H9 (cell line): ENCODE measurements at regions not wholly inside any gene's neighbourhood (a gene's known extent, or its start where the extent isn't known, plus 50 kb on each side); places are given as distances from the start of the nearest gene placed in this dataset.

Experiments
- DNase-seq: peaks from one replicate; pipeline ENCODE4 v3.0.0-alpha.2; 2017
- H2AFZ ChIP-seq: one replicate; pipeline ENCODE4 v1.6.1; 2013; ENCODE audit warnings: mild to moderate bottlenecking, low read length, control low read depth, moderate library complexity
- H2AK5ac ChIP-seq: 2 replicates; pipeline ENCODE4 v1.6.1; 2013; ENCODE audit warnings: low read length, control low read depth, mixed read lengths; ENCODE audit not compliant: insufficient read length
- H2BK120ac ChIP-seq: one replicate; pipeline ENCODE4 v1.6.1; 2013; ENCODE audit warnings: low read depth, mild to moderate bottlenecking, low read length, control low read depth, inconsistent platforms; ENCODE audit not compliant: poor library complexity, severe bottlenecking
- H2BK12ac ChIP-seq: 2 replicates; pipeline ENCODE4 v1.6.1; 2013; ENCODE audit warnings: low read length, control low read depth, mixed read lengths, low read depth; ENCODE audit not compliant: insufficient read length
- H2BK15ac ChIP-seq: 2 replicates; pipeline ENCODE4 v1.6.1; 2013; ENCODE audit warnings: low read depth, low read length, control low read depth
- H2BK20ac ChIP-seq: one replicate; pipeline ENCODE4 v1.6.1; 2013; ENCODE audit warnings: low read depth, mild to moderate bottlenecking, low read length, control low read depth, inconsistent platforms; ENCODE audit not compliant: poor library complexity, severe bottlenecking
- H2BK5ac ChIP-seq: 2 replicates; pipeline ENCODE4 v1.6.1; 2013; ENCODE audit warnings: low read length, control low read depth, mixed read lengths; ENCODE audit not compliant: insufficient read length
- H3K14ac ChIP-seq: 2 replicates; pipeline ENCODE4 v1.6.1; 2013; ENCODE audit warnings: low read length, control low read depth; ENCODE audit not compliant: insufficient read depth
- H3K18ac ChIP-seq: 2 replicates; pipeline ENCODE4 v1.6.1; 2013; ENCODE audit warnings: low read depth, mild to moderate bottlenecking, mixed read lengths, low read length, control low read depth; ENCODE audit not compliant: insufficient read length
- H3K23ac ChIP-seq: 2 replicates; pipeline ENCODE4 v1.6.1; 2013; ENCODE audit warnings: low read length, control low read depth, mixed read lengths, low read depth; ENCODE audit not compliant: insufficient read length
- H3K23me2 ChIP-seq: 2 replicates; pipeline ENCODE4 v1.6.1; 2013; ENCODE audit warnings: low read depth, mild to moderate bottlenecking, mixed read lengths, low read length, control low read depth; ENCODE audit not compliant: insufficient read length, poor library complexity, severe bottlenecking
- H3K27ac ChIP-seq: 2 replicates; pipeline ENCODE4 v1.5.1; 2013; ENCODE audit warnings: low read length, control low read depth, mixed read lengths, low read depth; ENCODE audit not compliant: insufficient read length
- H3K27me3 ChIP-seq: 2 replicates; pipeline ENCODE4 v1.6.1; 2013; ENCODE audit warnings: low read length, control low read depth, inconsistent platforms; ENCODE audit not compliant: insufficient read depth
- H3K4ac ChIP-seq: 2 replicates; pipeline ENCODE4 v1.6.1; 2013; ENCODE audit warnings: low read depth, mild to moderate bottlenecking, control low read depth, inconsistent platforms, low read length, moderate library complexity
- H3K4me1 ChIP-seq: 2 replicates; pipeline ENCODE4 v1.6.1; 2013; ENCODE audit warnings: low read length, control low read depth, inconsistent platforms; ENCODE audit not compliant: insufficient read depth
- H3K4me2 ChIP-seq: 2 replicates; pipeline ENCODE4 v1.6.1; 2013; ENCODE audit warnings: low read length, control low read depth, mixed read lengths; ENCODE audit not compliant: insufficient read length, insufficient read depth
- H3K56ac ChIP-seq: 2 replicates; pipeline ENCODE4 v1.6.1; 2013; ENCODE audit warnings: low read depth, mild to moderate bottlenecking, mixed read lengths, low read length, control low read depth; ENCODE audit not compliant: insufficient read length
- H3K79me1 ChIP-seq: 2 replicates; pipeline ENCODE4 v1.6.1; 2013; ENCODE audit warnings: low read depth, mild to moderate bottlenecking, moderate library complexity, low read length, control low read depth, inconsistent platforms; ENCODE audit not compliant: insufficient read depth, poor library complexity, severe bottlenecking
- H3K79me2 ChIP-seq: 2 replicates; pipeline ENCODE4 v1.6.1; 2013; ENCODE audit warnings: low read length, control low read depth, inconsistent platforms; ENCODE audit not compliant: insufficient read depth
- H3K9ac ChIP-seq: 2 replicates; pipeline ENCODE4 v1.6.1; 2013; ENCODE audit warnings: low read length, control low read depth, mixed read lengths; ENCODE audit not compliant: insufficient read length; ENCODE audit errors: extremely low read depth
- H3K9me3 ChIP-seq: one replicate; pipeline ENCODE4 v1.6.1; 2013; ENCODE audit warnings: low read depth, low read length, inconsistent platforms; ENCODE audit not compliant: control insufficient read depth
- H3T11ph ChIP-seq: one replicate; pipeline ENCODE4 v1.6.1; 2013; ENCODE audit warnings: mild to moderate bottlenecking, low read length, control low read depth, inconsistent platforms
- H4K20me1 ChIP-seq: one replicate; pipeline ENCODE4 v1.6.1; 2013; ENCODE audit not compliant: control insufficient read depth, insufficient read length, insufficient read depth
- H4K5ac ChIP-seq: 2 replicates; pipeline ENCODE4 v1.6.1; 2013; ENCODE audit warnings: low read depth, mild to moderate bottlenecking, mixed read lengths, low read length, control low read depth; ENCODE audit not compliant: insufficient read length
- H4K8ac ChIP-seq: replicated peaks from 2 replicates; pipeline ENCODE4 v1.6.1; 2013; ENCODE audit warnings: low read length, control low read depth, mixed read lengths, low read depth; ENCODE audit not compliant: insufficient read length
- H4K91ac ChIP-seq: 2 replicates; pipeline ENCODE4 v1.6.1; 2013; ENCODE audit warnings: low read depth, mild to moderate bottlenecking, moderate library complexity, mixed read lengths, low read length, control low read depth; ENCODE audit not compliant: insufficient read length
- H3K27ac Mint-ChIP-seq, 3 experiments: 2 replicates in 2 of 3; 3 replicates in 1 of 3; pipeline ENCODE4 v1.8.0; 2020 to 2021; ENCODE audit warnings: mixed read lengths in 3 of 3, mild to moderate bottlenecking in 1 of 3, moderate library complexity in 1 of 3
- H3K27me3 Mint-ChIP-seq: 2 replicates; pipeline ENCODE4 v1.8.0; 2021; ENCODE audit warnings: low read depth, mild to moderate bottlenecking, moderate library complexity, mixed read lengths
- H3K36me3 Mint-ChIP-seq, 3 experiments: 2 replicates in 2 of 3; 3 replicates in 1 of 3; pipeline ENCODE4 v1.8.0; 2020 to 2021; ENCODE audit warnings: low read depth in 3 of 3, mixed read lengths in 3 of 3; ENCODE audit not compliant: insufficient read depth in 1 of 3
- H3K4me1 Mint-ChIP-seq, 2 experiments: 2 replicates each; pipeline ENCODE4 v1.8.0; 2020; ENCODE audit warnings: mixed read lengths in 2 of 2
- H3K4me3 Mint-ChIP-seq, 2 experiments: 2 replicates in 1 of 2; 3 replicates in 1 of 2; pipeline ENCODE4 v1.8.0; 2020 to 2021; ENCODE audit warnings: mild to moderate bottlenecking in 2 of 2, mixed read lengths in 2 of 2, moderate library complexity in 1 of 2
- H3K9me3 Mint-ChIP-seq, 2 experiments: 2 replicates in 1 of 2; 3 replicates in 1 of 2; pipeline ENCODE4 v1.8.0; 2020; ENCODE audit warnings: mild to moderate bottlenecking in 2 of 2, mixed read lengths in 2 of 2, moderate library complexity in 1 of 2
- WGBS: extraction: QIAGEN DNeasy Blood & Tissue Kit; methylation state at CpG from one replicate; pipeline ENCODE4 v1.1.7; 2013; ENCODE audit warnings: missing lambda C conversion rate, low lambda C conversion rate, mixed read lengths; ENCODE audit not compliant: insufficient read length; ENCODE audit errors: extremely low coverage; 5-methylcytosine and 5-hydroxymethylcytosine counted together
- TF ChIP-seq, protein P1 (sequence below): fragments of 200-600 bp; sonication (generic); conservative IDR thresholded peaks from 3 replicates; pipeline ENCODE4 v1.8.0; 2021; ENCODE audit warnings: antibody characterized with exemption, mild to moderate bottlenecking

DNA sequence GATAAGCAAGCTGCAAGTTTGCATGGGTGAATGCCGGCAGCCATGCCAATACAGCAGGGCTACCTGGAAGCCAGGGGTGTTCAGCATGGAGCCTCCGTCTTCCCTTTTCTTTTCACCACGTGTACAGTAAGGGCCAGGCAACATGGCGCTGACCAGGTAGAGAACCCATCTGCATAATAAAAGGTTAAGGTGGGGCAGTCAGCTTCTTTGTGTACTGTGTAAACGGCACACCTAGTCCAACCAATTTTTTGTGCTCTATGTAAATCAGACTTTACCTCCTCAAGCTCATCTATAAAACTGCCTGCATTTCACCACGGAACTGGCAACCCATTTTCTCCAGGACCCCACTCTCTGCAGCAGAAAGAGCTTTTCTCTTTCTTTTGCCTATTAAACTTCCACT, 286.8 kb upstream of the VCX3A start:
- no peak overlapping the region for H3K18ac ChIP-seq
- peaks cover 4 to 21% (median 9%) of the 10 kb centered on the region in 3 experiments; a peak in 5 of 7 replicates for H3K36me3 Mint-ChIP-seq
- H4K20me1 ChIP-seq, result no peaks in the 10 kb centered on the region
- no peak overlapping the region for H2AK5ac ChIP-seq
- TF ChIP-seq, protein P1, sequence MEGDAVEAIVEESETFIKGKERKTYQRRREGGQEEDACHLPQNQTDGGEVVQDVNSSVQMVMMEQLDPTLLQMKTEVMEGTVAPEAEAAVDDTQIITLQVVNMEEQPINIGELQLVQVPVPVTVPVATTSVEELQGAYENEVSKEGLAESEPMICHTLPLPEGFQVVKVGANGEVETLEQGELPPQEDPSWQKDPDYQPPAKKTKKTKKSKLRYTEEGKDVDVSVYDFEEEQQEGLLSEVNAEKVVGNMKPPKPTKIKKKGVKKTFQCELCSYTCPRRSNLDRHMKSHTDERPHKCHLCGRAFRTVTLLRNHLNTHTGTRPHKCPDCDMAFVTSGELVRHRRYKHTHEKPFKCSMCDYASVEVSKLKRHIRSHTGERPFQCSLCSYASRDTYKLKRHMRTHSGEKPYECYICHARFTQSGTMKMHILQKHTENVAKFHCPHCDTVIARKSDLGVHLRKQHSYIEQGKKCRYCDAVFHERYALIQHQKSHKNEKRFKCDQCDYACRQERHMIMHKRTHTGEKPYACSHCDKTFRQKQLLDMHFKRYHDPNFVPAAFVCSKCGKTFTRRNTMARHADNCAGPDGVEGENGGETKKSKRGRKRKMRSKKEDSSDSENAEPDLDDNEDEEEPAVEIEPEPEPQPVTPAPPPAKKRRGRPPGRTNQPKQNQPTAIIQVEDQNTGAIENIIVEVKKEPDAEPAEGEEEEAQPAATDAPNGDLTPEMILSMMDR, result no peak
- H2AFZ ChIP-seq, result no peak overlapping the region
- no peaks in the 10 kb centered on the region for H3K23me2 ChIP-seq
- H3K4ac ChIP-seq, result no peak overlapping the region
- no peak overlapping the region for H3K14ac ChIP-seq
- no peak overlapping the region for H2BK20ac ChIP-seq
- H3K56ac ChIP-seq, result no peak overlapping the region
- no peaks in the 10 kb centered on the region for H3K27me3 Mint-ChIP-seq
- no peak overlapping the region for H3K4me2 ChIP-seq
- no peak overlapping the region for H3K27ac ChIP-seq
- peak overlapping the region in 1 of 3 experiments; percentile 19; a peak in 1 of 7 replicates for H3K27ac Mint-ChIP-seq
- H4K91ac ChIP-seq, result no peak overlapping the region
- H3K23ac ChIP-seq, result no peak overlapping the region
- H2BK5ac ChIP-seq, result no peak overlapping the region
- no peak for DNase-seq
- H3K4me3 Mint-ChIP-seq, result no peak overlapping the region
- WGBS, result no CpG with 5 or more reads among the region's 6 CpGs
- H2BK120ac ChIP-seq, result no peak overlapping the region
- H2BK12ac ChIP-seq, result no peak overlapping the region
- H4K8ac ChIP-seq, result no peak overlapping the region
- no peaks in the 10 kb centered on the region for H3K9me3 ChIP-seq
- H3K4me1 ChIP-seq, result no peaks in the 10 kb centered on the region
- H2BK15ac ChIP-seq, result no peak overlapping the region
- H3K79me1 ChIP-seq, result no peaks in the 10 kb centered on the region
- H3K9ac ChIP-seq, result no peak overlapping the region
- peaks cover 0 to 2% of the 10 kb centered on the region in 2 experiments; a peak in 3 of 5 replicates for H3K9me3 Mint-ChIP-seq
- H3K4me1 Mint-ChIP-seq, result peaks cover 6 to 8% of the 10 kb centered on the region in 2 experiments
- no peak overlapping the region for H4K5ac ChIP-seq
- H3K27me3 ChIP-seq, result no peaks in the 10 kb centered on the region
- H3K79me2 ChIP-seq, result no peaks in the 10 kb centered on the region
- no peak overlapping the region for H3T11ph ChIP-seq
